Thyroid gland (tissue), 4 donors: ENCODE measurements at regions not wholly inside any gene's neighbourhood (a gene's known extent, or its start where the extent isn't known, plus 50 kb on each side); places are given as distances from the start of the nearest gene placed in this dataset.

Experiments
- CTCF ChIP-seq, 6 experiments: fragments of 200-600 bp in 3 of 6; fragments of 450-650 bp in 3 of 6; sonication (generic) in 3 of 6; IDR thresholded peaks; one replicate each; pipeline ENCODE4 v1.5.1; 2016 to 2019; ENCODE audit warnings: antibody characterized with exemption in 6 of 6, mild to moderate bottlenecking in 2 of 6, inconsistent platforms in 1 of 6, moderate library complexity in 1 of 6
- POLR2A ChIP-seq, 2 donors: fragments of 450-650 bp; IDR thresholded peaks; one replicate each; pipeline ENCODE4 v1.6.1; 2017; ENCODE audit warnings: antibody characterized with exemption in 2 of 2, mild to moderate bottlenecking in 2 of 2, moderate library complexity in 1 of 2

DNA sequence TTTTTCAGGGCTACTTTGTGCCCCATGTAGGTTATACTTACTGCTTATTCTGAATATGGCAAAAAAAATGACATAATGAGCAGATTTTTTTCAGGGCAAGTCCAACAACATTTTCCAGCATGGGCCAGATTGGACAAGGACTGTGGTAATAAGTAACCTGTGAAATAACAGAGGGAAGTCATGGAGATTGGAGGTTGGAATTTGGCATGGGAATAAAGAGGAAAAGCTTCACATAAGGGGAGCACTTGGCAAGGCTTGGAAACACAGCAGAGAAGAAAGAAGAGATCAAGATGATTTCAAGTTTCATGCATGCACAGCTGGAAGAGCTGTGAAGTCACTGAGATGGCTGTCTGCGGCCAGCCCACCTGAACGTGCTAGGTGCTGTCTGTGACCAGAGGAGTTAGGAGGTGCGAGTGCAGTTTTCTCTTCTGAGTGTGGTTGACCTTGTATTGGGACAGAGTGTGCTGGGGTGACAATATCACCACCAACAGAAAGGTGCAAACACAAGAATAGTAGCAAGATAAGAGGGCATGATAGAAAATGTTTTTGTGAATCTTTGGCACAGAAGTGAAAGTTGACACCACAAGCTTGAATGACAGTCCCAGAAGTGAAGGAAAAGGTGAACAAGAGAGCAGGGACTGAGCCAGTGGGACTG lies 71.1 kb upstream of the DSC1 start:
- TF ChIP-seq CTCF (IDR thresholded peaks at IDR 0.05) (no peak), POLR2A (IDR thresholded peaks at IDR 0.05) (no peak)
